ENCODE measurements at regions not wholly inside any gene's neighbourhood (a gene's known extent, or its start where the extent isn't known, plus 50 kb on each side); places are given as distances from the start of the nearest gene placed in this dataset.
A peak's percentile ranks its signal among the peaks of the same experiment; 100 is the strongest.

DNA sequence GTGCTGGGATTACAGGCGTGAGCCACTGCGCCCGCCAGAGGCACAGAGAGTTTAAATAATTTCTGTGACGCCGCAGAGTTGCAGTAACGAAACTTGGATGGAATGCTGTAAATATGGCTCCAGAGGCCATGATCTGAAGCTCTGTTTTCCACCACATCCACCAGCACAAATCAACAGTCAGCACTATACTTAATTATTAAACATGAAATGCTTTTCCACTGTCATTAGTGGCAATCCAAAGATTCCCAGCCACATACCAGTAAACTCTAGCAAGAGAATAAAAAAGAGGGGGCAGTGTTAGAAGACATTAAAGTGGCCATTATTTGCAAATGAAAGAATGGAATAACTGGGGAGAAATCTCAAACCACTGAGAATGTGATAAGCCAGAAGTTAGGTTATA lies 242.5 kb downstream of the DIRAS2 start:
- 100% methylated on average over 4 of the region's 6 CpGs for whole genome bisulfite sequencing (ENCODE audit: insufficient coverage)
- no peak for DNase-seq (ENCODE audit: low read depth in 4 of 6, low spot score in 6 of 6)
- Histone ChIP-seq H3K27me3 (ENCODE audit: control insufficient read depth, insufficient read depth, low read length) (no peaks in the 10 kb centered on the region), H3K4me3 (ENCODE audit: low read depth, low read length) (no peak overlapping the region), H3K4me1 (ENCODE audit: control insufficient read depth, insufficient read depth, low read length) (no peaks in the 10 kb centered on the region), H3K27ac (ENCODE audit: low read depth, low read length) (no peak overlapping the region), H3K36me3 (ENCODE audit: control insufficient read depth, insufficient read depth, low read length) (no peaks in the 10 kb centered on the region), H3K9me3 (ENCODE audit: control insufficient read depth, insufficient read depth, low read length) (no peaks in the 10 kb centered on the region)

DNA sequence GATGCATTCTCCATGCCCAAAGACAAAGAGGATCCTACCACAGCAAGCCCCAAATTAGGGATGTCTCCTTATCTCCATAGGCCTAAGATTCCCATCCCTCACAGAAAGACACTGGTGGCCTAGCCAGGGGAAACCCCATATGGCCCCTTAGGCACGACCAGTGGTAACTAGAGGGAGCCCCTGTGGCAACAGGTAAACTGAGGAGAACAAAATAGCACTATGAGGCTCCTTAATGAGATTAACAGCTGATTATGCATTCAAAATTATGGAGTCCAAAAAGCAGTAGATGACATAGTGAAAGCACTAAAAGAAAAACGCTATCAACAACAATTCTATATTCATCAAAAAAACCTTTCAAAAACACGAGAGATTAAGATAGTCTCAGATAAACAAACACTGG lies 234.0 kb downstream of the DIRAS2 start:
- no peak for DNase-seq (ENCODE audit: low read depth in 4 of 6, low spot score in 6 of 6)
- H3K9me3 ChIP-seq (ENCODE audit: control insufficient read depth, insufficient read depth, low read length), result peaks cover 1% of the 10 kb centered on the region
- no peaks in the 10 kb centered on the region for H3K36me3 ChIP-seq (ENCODE audit: control insufficient read depth, insufficient read depth, low read length)
- no peak overlapping the region for H3K27ac ChIP-seq (ENCODE audit: low read depth, low read length)
- no peaks in the 10 kb centered on the region for H3K27me3 ChIP-seq (ENCODE audit: control insufficient read depth, insufficient read depth, low read length)
- no peaks in the 10 kb centered on the region for H3K4me1 ChIP-seq (ENCODE audit: control insufficient read depth, insufficient read depth, low read length)
- no peak overlapping the region for H3K4me3 ChIP-seq (ENCODE audit: low read depth, low read length)
- 100% methylated on average over 1 of the region's 3 CpGs for WGBS (ENCODE audit: insufficient coverage)

DNA sequence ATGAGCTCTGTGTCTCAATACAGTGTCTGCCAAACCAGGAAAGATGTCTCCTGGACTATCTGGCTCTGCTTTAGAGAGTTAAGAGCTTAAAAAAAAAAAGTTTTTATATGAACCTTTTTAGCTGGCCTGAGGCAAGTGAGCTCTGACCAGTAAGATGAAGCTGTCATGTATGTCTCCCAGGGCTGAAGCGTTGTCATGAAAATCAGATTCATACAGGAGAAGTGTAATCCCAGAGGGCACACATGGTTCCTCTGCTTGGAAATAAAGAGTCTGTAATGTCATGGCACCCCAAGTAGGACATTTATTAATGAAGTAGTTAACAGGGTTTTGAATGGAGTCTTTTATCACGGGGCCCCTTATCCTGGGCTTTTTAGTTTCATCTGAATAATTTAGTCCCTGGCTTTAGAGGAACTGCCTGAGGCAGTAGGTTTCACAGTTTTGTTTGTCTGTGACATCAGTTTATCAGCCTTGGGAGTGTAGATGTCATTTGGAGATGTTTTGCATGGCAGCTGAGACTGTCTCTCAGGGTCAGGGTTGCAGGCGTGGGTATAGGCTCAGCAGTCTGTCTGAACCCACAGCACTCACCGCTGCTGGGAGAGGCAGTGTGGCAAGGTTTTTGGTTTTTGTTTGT lies 223.3 kb downstream of the DIRAS2 start:
- Histone ChIP-seq H3K27me3 (ENCODE audit: control insufficient read depth, insufficient read depth, low read length) (no peaks in the 10 kb centered on the region), H3K36me3 (ENCODE audit: control insufficient read depth, insufficient read depth, low read length) (no peaks in the 10 kb centered on the region), H3K4me1 (ENCODE audit: control insufficient read depth, insufficient read depth, low read length) (no peaks in the 10 kb centered on the region), H3K9me3 (ENCODE audit: control insufficient read depth, insufficient read depth, low read length) (no peaks in the 10 kb centered on the region), H3K4me3 (ENCODE audit: low read depth, low read length) (no peak overlapping the region), H3K27ac (ENCODE audit: low read depth, low read length) (no peak overlapping the region)
- peak in 1 of 6 donors; percentile 42 for DNase-seq (ENCODE audit: low read depth in 4 of 6, low spot score in 6 of 6)
- 66% methylated on average over 3 of the region's 4 CpGs for WGBS (ENCODE audit: insufficient coverage)

DNA sequence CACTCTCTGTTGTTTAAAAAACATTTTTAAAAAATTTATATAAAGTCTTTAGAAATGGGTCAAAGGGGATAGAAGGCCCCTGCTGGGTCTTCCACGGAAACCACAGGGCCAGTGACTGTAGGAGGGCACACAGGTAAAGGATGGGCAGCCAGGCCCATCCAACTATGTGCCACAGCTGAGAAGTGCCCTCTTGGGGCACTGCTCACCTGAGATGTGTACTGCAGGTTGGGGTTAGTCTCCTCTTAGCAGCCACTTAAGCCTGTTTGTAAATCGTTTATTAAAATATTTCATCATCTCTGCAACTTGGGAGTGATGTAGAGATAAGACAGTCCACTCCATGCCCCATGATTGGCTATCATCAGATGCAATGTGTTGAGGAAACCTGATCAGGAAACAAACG lies 222.4 kb downstream of the DIRAS2 start:
- 79% methylated on average over 2 of the region's 3 CpGs for WGBS (ENCODE audit: insufficient coverage)
- no peak for DNase-seq (ENCODE audit: low read depth in 4 of 6, low spot score in 6 of 6)
- no peak overlapping the region for H3K27ac ChIP-seq (ENCODE audit: low read depth, low read length)
- no peaks in the 10 kb centered on the region for H3K36me3 ChIP-seq (ENCODE audit: control insufficient read depth, insufficient read depth, low read length)
- no peaks in the 10 kb centered on the region for H3K27me3 ChIP-seq (ENCODE audit: control insufficient read depth, insufficient read depth, low read length)
- no peaks in the 10 kb centered on the region for H3K9me3 ChIP-seq (ENCODE audit: control insufficient read depth, insufficient read depth, low read length)
- no peaks in the 10 kb centered on the region for H3K4me1 ChIP-seq (ENCODE audit: control insufficient read depth, insufficient read depth, low read length)
- H3K4me3 ChIP-seq (ENCODE audit: low read depth, low read length), result no peak overlapping the region

DNA sequence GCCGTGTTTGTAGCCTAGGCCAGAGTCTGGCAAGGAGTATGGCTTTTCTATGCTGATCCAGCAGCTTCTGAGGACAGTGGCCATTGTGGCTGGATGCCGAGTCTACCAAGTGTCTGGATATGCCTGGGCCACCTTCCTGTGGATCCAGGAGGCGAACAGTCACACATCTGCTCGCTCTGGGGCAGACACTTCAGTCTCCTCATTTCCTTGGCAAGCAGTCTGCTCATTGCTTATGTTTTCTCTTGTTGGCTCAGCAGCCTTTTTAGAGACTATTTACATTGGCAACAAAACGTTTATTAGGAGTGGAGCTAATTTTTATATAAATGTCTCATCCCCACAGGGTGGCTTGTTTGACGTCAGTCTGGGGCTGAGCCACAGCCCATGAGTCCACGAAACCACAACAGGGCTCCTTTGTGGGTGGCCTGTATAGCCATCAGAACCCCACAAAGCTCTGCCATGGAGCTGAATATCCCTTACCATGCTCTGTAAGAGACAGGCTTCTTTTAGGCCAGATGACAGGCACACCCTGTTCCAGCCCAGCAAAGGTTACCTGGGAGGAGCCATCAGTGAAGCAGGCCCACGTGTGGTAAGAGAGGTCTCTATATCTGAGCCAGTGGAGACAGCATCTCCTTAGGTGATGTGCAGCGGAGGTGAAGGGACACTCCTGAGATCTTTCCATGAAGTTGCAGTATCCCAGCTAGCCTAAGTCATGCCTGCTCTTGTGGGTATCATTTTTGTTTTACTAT lies 221.7 kb downstream of the DIRAS2 start:
- no peaks in the 10 kb centered on the region for H3K9me3 ChIP-seq (ENCODE audit: control insufficient read depth, insufficient read depth, low read length)
- H3K36me3 ChIP-seq (ENCODE audit: control insufficient read depth, insufficient read depth, low read length), result no peaks in the 10 kb centered on the region
- no peak overlapping the region for H3K4me3 ChIP-seq (ENCODE audit: low read depth, low read length)
- 45% methylated on average over 6 of the region's 9 CpGs for WGBS (ENCODE audit: insufficient coverage)
- H3K4me1 ChIP-seq (ENCODE audit: control insufficient read depth, insufficient read depth, low read length), result no peaks in the 10 kb centered on the region
- no peaks in the 10 kb centered on the region for H3K27me3 ChIP-seq (ENCODE audit: control insufficient read depth, insufficient read depth, low read length)
- peak in 1 of 6 donors; percentile 51 for DNase-seq (ENCODE audit: low read depth in 4 of 6, low spot score in 6 of 6)
- no peak overlapping the region for H3K27ac ChIP-seq (ENCODE audit: low read depth, low read length)

DNA sequence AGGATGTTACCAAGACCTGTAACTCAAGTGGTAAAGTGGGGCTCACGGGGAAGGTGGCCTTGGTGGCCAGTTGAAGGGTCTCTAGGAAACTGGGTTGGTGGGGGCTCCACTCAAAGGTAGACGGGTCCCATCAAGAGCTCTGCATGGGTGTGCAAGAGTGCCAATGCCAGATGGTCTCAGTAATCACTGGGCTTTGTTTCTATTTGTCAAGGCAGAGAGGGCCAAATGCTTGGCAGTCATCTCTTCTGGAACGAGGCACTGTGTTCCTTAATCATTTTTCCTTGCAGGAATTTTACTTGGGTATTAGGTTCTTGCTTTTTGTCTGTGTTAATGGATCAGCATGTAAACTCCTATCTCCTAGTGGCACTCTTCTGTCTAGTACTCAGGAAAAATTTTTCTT lies 220.8 kb downstream of the DIRAS2 start:
- Histone ChIP-seq H3K27me3 (ENCODE audit: control insufficient read depth, insufficient read depth, low read length) (no peaks in the 10 kb centered on the region), H3K9me3 (ENCODE audit: control insufficient read depth, insufficient read depth, low read length) (no peaks in the 10 kb centered on the region), H3K4me3 (ENCODE audit: low read depth, low read length) (no peak overlapping the region), H3K27ac (ENCODE audit: low read depth, low read length) (no peak overlapping the region), H3K4me1 (ENCODE audit: control insufficient read depth, insufficient read depth, low read length) (no peaks in the 10 kb centered on the region), H3K36me3 (ENCODE audit: control insufficient read depth, insufficient read depth, low read length) (no peaks in the 10 kb centered on the region)
- DNase-seq (ENCODE audit: low read depth in 4 of 6, low spot score in 6 of 6), result no peak
- WGBS (ENCODE audit: insufficient coverage), result 89% methylated on average over 3 of the region's 3 CpGs

DNA sequence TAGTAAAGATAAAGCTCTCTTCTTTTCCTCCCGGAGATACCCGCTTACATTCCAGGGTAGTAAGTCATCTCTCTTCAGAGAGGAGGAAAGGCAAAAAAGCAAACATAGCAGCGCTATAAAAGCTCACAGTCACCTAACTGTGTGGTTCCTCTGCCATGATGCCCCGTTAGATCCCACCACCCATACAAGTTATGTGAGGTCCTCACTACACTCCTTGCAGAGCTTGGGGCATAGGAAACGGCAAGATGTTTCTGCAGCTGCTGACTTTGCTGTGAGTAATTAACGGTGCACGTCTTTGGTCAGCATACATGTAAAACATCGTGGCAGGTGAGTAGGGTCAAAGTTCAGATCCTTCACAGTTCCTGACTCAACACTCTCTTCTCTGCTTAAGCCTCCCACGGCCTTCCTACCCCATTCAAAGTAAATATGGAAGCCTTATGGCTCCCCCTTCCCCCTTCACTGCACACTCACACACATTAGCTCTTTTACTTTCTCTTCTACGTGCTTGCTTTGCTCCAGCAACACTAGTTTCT lies 218.9 kb downstream of the DIRAS2 start:
- 74% methylated on average over 8 of the region's 10 CpGs for whole genome bisulfite sequencing (ENCODE audit: insufficient coverage)
- H3K36me3 ChIP-seq (ENCODE audit: control insufficient read depth, insufficient read depth, low read length), result no peaks in the 10 kb centered on the region

DNA sequence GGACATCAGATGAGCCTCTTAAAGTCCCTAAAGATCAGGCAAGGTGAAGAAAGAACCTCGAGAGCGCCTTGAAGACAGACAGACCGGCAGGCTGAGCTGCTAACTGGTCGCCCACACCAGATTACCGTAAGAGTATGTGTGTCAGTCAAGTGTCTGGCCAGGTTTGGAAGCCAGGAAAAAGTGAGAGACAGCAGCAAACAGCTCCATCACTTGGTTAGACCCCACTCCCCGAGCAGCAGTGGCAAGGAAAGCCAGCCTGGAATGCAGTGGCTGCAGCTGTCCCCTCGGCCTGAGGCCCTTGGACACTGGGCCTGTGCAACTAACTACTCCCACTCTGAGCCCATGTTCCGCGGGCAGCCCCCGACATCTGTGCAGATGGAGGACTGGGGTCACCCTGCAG lies 214.1 kb downstream of the DIRAS2 start:
- no peak for DNase-seq (ENCODE audit: low read depth in 4 of 6, low spot score in 6 of 6)
- H3K4me1 ChIP-seq (ENCODE audit: control insufficient read depth, insufficient read depth, low read length), result peaks cover 3% of the 10 kb centered on the region
- no peaks in the 10 kb centered on the region for H3K36me3 ChIP-seq (ENCODE audit: control insufficient read depth, insufficient read depth, low read length)
- H3K9me3 ChIP-seq (ENCODE audit: control insufficient read depth, insufficient read depth, low read length), result no peaks in the 10 kb centered on the region
- H3K27ac ChIP-seq (ENCODE audit: low read depth, low read length), result no peak overlapping the region
- WGBS (ENCODE audit: insufficient coverage), result 91% methylated on average over 10 of the region's 10 CpGs
- H3K27me3 ChIP-seq (ENCODE audit: control insufficient read depth, insufficient read depth, low read length), result no peaks in the 10 kb centered on the region
- H3K4me3 ChIP-seq (ENCODE audit: low read depth, low read length), result no peak overlapping the region

More for the DNA sequence above, 218.9 kb downstream of the DIRAS2 start:
- Histone ChIP-seq H3K4me1 (ENCODE audit: control insufficient read depth, insufficient read depth, low read length) (no peaks in the 10 kb centered on the region), H3K27me3 (ENCODE audit: control insufficient read depth, insufficient read depth, low read length) (no peaks in the 10 kb centered on the region), H3K4me3 (ENCODE audit: low read depth, low read length) (no peak overlapping the region), H3K27ac (ENCODE audit: low read depth, low read length) (no peak overlapping the region), H3K9me3 (ENCODE audit: control insufficient read depth, insufficient read depth, low read length) (no peaks in the 10 kb centered on the region)
- DNase-seq (ENCODE audit: low read depth in 4 of 6, low spot score in 6 of 6), result no peak

DNA sequence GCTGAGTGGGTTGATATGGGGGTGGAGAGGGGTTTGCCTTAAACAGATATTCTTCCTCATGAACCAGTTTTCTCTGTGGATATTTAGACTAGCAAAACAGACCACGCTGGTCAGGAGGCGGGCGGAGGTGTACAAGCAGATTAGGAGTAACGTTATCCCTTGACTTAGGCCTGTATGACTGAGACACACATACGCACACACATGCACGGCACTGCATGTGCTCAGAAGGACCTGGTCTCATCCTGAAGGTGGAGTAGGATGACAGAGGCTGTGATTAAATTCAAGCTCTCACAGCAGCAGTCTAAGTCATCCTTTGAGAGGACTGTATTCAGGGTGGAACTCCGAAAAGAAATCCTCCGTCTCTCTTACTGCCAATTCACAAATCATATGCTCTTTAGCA lies 209.7 kb downstream of the DIRAS2 start:
- Histone ChIP-seq H3K27me3 (ENCODE audit: control insufficient read depth, insufficient read depth, low read length) (no peaks in the 10 kb centered on the region), H3K27ac (ENCODE audit: low read depth, low read length) (no peak overlapping the region), H3K9me3 (ENCODE audit: control insufficient read depth, insufficient read depth, low read length) (no peaks in the 10 kb centered on the region), H3K4me1 (ENCODE audit: control insufficient read depth, insufficient read depth, low read length) (peaks cover 7% of the 10 kb centered on the region), H3K36me3 (ENCODE audit: control insufficient read depth, insufficient read depth, low read length) (no peaks in the 10 kb centered on the region), H3K4me3 (ENCODE audit: low read depth, low read length) (no peak overlapping the region)
- 66% methylated on average over 6 of the region's 8 CpGs for whole genome bisulfite sequencing (ENCODE audit: insufficient coverage)
- peak in 1 of 6 donors; percentile 55 for DNase-seq (ENCODE audit: low read depth in 4 of 6, low spot score in 6 of 6)
